Mesenchymal stem cell (in vitro differentiated cells and primary cell): ENCODE measurements at regions not wholly inside any gene's neighbourhood (a gene's known extent, or its start where the extent isn't known, plus 50 kb on each side); places are given as distances from the start of the nearest gene placed in this dataset.
"Not testable (repeated sequence)": the region's sequence is repeated elsewhere in the genome, so short reads cannot be mapped to it uniquely, and the experiment has no call there.

Experiments
- DNase-seq: peaks from one replicate; pipeline ENCODE4 v3.0.0-alpha.2; 2013
- H2AFZ ChIP-seq: one replicate; pipeline ENCODE4 v1.6.1; 2013; ENCODE audit warnings: low read depth, mild to moderate bottlenecking, control low read depth, inconsistent platforms, low read length, moderate library complexity
- H2AK5ac ChIP-seq: 2 replicates; pipeline ENCODE4 v1.6.1; 2013; ENCODE audit warnings: low read length, moderate library complexity, mild to moderate bottlenecking, inconsistent platforms; ENCODE audit not compliant: severe bottlenecking
- H2BK120ac ChIP-seq: one replicate; pipeline ENCODE4 v1.6.1; 2013; ENCODE audit warnings: low read depth, mild to moderate bottlenecking, inconsistent platforms, low read length, moderate library complexity
- H2BK12ac ChIP-seq, 2 experiments: one replicate each; pipeline ENCODE4 v1.6.1; 2013; ENCODE audit warnings: inconsistent platforms in 2 of 2, low read length in 2 of 2, mild to moderate bottlenecking in 2 of 2, moderate library complexity in 2 of 2, control low read depth in 1 of 2
- H2BK15ac ChIP-seq: one replicate; pipeline ENCODE4 v1.6.1; 2013; ENCODE audit warnings: mild to moderate bottlenecking, low read depth, inconsistent platforms; ENCODE audit not compliant: poor library complexity, severe bottlenecking
- H2BK5ac ChIP-seq: 2 replicates; pipeline ENCODE4 v1.6.1; 2013; ENCODE audit warnings: low read depth, mild to moderate bottlenecking, low read length, control low read depth, inconsistent platforms; ENCODE audit not compliant: poor library complexity, severe bottlenecking
- H3K14ac ChIP-seq, 2 experiments: one replicate each; pipeline ENCODE4 v1.6.1; 2013; ENCODE audit warnings: inconsistent platforms in 2 of 2, low read length in 2 of 2, control low read depth in 1 of 2, mild to moderate bottlenecking in 1 of 2, moderate library complexity in 1 of 2
- H3K18ac ChIP-seq, 2 experiments: one replicate each; pipeline ENCODE4 v1.6.1; 2013; ENCODE audit warnings: inconsistent platforms in 2 of 2, low read length in 2 of 2, control low read depth in 1 of 2, low read depth in 1 of 2, mild to moderate bottlenecking in 1 of 2
- H3K23ac ChIP-seq, 2 experiments: one replicate each; pipeline ENCODE4 v1.6.1; 2013; ENCODE audit warnings: inconsistent platforms in 2 of 2, low read length in 2 of 2, mild to moderate bottlenecking in 2 of 2, moderate library complexity in 2 of 2, control low read depth in 1 of 2
- H3K27ac ChIP-seq: 2 replicates; pipeline ENCODE4 v1.5.1; 2013; ENCODE audit warnings: mild to moderate bottlenecking, moderate library complexity, low read length, control low read depth, inconsistent platforms; ENCODE audit not compliant: poor library complexity, severe bottlenecking
- H3K27me3 ChIP-seq, 2 experiments: 2 replicates each; pipeline versions ENCODE4 v1.6.1 to v1.7.0; 2013; ENCODE audit warnings: low read length in 2 of 2, mild to moderate bottlenecking in 2 of 2, moderate library complexity in 2 of 2, control low read depth in 1 of 2, inconsistent platforms in 1 of 2; ENCODE audit not compliant: control insufficient read depth in 1 of 2, insufficient read depth in 1 of 2
- H3K36me3 ChIP-seq, 2 experiments: 2 replicates each; pipeline versions ENCODE4 v1.6.1 to v1.7.0; 2013; ENCODE audit warnings: low read length in 2 of 2, control low read depth in 1 of 2, inconsistent platforms in 1 of 2, low read depth in 1 of 2, mild to moderate bottlenecking in 1 of 2; ENCODE audit not compliant: insufficient read depth in 2 of 2, control insufficient read depth in 1 of 2
- H3K4ac ChIP-seq, 2 experiments: one replicate each; pipeline ENCODE4 v1.6.1; 2013; ENCODE audit warnings: inconsistent platforms in 2 of 2, low read length in 2 of 2, mild to moderate bottlenecking in 2 of 2, moderate library complexity in 2 of 2, control low read depth in 1 of 2, low read depth in 1 of 2
- H3K4me1 ChIP-seq: 2 replicates; pipeline ENCODE4 v1.6.1; 2013; ENCODE audit warnings: low read depth, low read length, control low read depth; ENCODE audit not compliant: control insufficient read depth, insufficient read depth
- H3K4me2 ChIP-seq: 2 replicates; pipeline ENCODE4 v1.6.1; 2013; ENCODE audit warnings: low read length, mild to moderate bottlenecking, inconsistent platforms; ENCODE audit not compliant: poor library complexity, severe bottlenecking
- H3K4me3 ChIP-seq, 2 experiments: 2 replicates each; pipeline versions ENCODE4 v1.5.1 to v1.7.0; 2013; ENCODE audit warnings: low read length in 2 of 2, mild to moderate bottlenecking in 2 of 2, control low read depth in 1 of 2, low read depth in 1 of 2; ENCODE audit not compliant: insufficient read depth in 1 of 2
- H3K79me1 ChIP-seq: replicated peaks from 2 replicates; pipeline ENCODE4 v1.6.1; 2013; ENCODE audit warnings: mild to moderate bottlenecking, control low read depth, low read length, inconsistent platforms; ENCODE audit not compliant: poor library complexity, severe bottlenecking
- H3K9ac ChIP-seq: 2 replicates; pipeline ENCODE4 v1.7.0; 2013; ENCODE audit warnings: mild to moderate bottlenecking, low read length, moderate library complexity
- H3K9me3 ChIP-seq: 2 replicates; pipeline ENCODE4 v1.7.0; 2013; ENCODE audit warnings: mild to moderate bottlenecking, low read length; ENCODE audit not compliant: control insufficient read depth
- H4K8ac ChIP-seq: one replicate; pipeline ENCODE4 v1.6.1; 2013; ENCODE audit warnings: inconsistent platforms, mild to moderate bottlenecking, low read length, moderate library complexity
- H4K91ac ChIP-seq: one replicate; pipeline ENCODE4 v1.6.1; 2013; ENCODE audit warnings: mild to moderate bottlenecking, low read length, inconsistent platforms
- WGBS: methylation state at CpG from one replicate; pipeline ENCODE4 v1.1.7; 2013; ENCODE audit warnings: mixed read lengths; 5-methylcytosine and 5-hydroxymethylcytosine counted together

DNA sequence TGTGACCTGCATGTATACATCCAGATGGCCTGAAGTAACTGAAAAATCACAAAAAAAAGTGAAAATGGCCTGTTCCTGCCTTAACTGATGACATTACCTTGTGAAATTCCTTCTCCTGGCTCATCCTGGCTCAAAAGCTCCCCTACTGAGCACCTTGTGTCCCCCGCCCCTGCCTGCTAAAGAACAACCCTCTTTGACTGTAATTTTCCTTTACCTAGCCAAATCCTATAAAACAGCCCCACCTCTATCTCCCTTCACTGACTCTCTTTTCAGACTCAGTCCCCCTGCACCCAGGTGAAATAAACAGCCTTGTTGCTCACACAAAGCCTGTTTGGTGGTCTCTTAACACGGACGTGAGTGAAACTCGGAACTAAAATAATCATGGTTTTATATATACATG, 1916.0 kb downstream of the C4orf33 start:
- 96% methylated on average over 4 of the region's 4 CpGs for WGBS
- not testable (repeated sequence) for DNase-seq, H3K23ac ChIP-seq

DNA sequence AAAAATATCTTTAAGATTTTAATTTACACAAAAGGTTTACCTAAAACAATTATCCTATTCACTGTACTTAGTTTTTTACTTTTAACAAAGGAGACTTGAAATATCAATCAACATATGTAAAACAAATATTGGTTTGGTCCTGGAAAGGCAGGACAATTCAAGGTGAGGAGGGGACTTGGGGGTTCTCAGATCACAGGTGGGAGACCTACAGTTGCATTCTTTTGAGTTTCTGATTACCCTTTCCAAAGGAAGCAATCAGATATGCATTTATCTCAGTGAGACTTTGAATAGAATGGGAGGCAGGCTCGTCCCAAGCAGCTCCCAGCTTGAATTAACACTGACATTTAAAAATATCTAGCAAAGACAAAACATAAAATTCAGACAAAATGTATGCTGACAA, 1917.3 kb downstream of the C4orf33 start:
- Histone ChIP-seq H2AK5ac (no peak overlapping the region), H2BK120ac (no peak overlapping the region), H3K79me1 (no peaks in the 10 kb centered on the region), H4K8ac (no peak overlapping the region), H3K4ac (no peak overlapping the region), H3K23ac (no peak overlapping the region), H3K18ac (no peak overlapping the region), H4K91ac (no peak overlapping the region), H3K27me3 (no peaks in the 10 kb centered on the region), H2BK15ac (no peak overlapping the region), H3K4me3 (no peak overlapping the region), H3K9ac (no peak overlapping the region), H3K4me2 (no peak overlapping the region), H3K9me3 (peaks cover 6% of the 10 kb centered on the region), H3K14ac (no peak overlapping the region), H3K27ac (no peak overlapping the region), H3K36me3 (no peaks in the 10 kb centered on the region), H2BK12ac (no peak overlapping the region), H2AFZ (no peak overlapping the region), H2BK5ac (no peak overlapping the region), H3K4me1 (no peaks in the 10 kb centered on the region)
- DNase-seq = no peak
- WGBS = 47% methylated on average over 1 of the region's 1 CpG

More for the DNA sequence above, 1916.0 kb downstream of the C4orf33 start:
- H2BK120ac ChIP-seq, H2BK12ac ChIP-seq, H3K18ac ChIP-seq, H4K8ac ChIP-seq, H3K4me2 ChIP-seq, H2BK5ac ChIP-seq, H3K9me3 ChIP-seq, H3K14ac ChIP-seq, H4K91ac ChIP-seq, H3K4me3 ChIP-seq, H2BK15ac ChIP-seq, H2AFZ ChIP-seq, H2AK5ac ChIP-seq, H3K4me1 ChIP-seq, H3K36me3 ChIP-seq, H3K9ac ChIP-seq, H3K27me3 ChIP-seq, H3K27ac ChIP-seq, H3K79me1 ChIP-seq, H3K4ac ChIP-seq: not testable (repeated sequence)

DNA sequence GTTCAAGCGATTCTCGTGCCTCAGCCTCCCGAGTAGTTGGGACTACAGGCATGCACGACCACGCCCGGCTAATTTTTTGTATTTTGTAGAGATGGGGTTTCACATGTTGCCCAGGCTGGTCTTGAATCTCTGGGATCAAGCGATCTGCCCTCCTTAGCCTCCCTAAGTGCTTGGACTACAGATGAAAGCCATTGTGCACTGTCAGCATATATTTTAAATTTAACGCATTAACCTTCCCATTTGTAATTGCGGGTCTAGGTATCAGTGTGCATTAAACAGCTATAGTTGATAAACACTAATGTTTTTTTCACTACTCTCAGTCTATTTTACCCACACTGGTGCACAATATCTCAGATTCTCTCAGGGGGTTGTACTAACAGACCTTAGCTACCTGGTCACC, 1930.8 kb downstream of the C4orf33 start:
- Histone ChIP-seq H3K18ac (no peak overlapping the region), H3K27ac (no peak overlapping the region)

DNA sequence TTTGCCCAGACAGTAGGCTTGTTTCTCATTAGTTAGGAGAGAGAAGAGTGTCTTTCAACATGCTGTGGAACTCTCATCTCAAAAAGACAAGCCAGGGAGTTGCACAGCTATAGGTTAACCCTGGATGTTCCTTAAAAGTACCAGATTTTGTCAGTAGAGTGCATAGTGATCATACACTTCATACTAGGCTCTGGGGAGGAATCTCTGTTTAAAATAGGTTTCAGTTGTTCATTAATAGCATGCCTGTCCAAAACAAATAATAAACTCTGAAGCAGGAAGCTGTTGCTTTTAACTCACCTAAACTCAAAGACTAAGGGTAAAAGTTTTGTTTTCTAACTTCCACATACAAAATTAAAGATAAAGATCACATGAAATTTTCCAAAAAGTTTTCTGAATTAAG, 1948.4 kb downstream of the C4orf33 start:
- H4K91ac ChIP-seq = no peak overlapping the region

More for the DNA sequence above, 1930.8 kb downstream of the C4orf33 start:
- H2AK5ac ChIP-seq = no peak overlapping the region
- H3K4me1 ChIP-seq = no peaks in the 10 kb centered on the region
- no peaks in the 10 kb centered on the region for H3K27me3 ChIP-seq
- H3K9me3 ChIP-seq = no peaks in the 10 kb centered on the region
- 93% methylated on average over 9 of the region's 9 CpGs for WGBS
- H3K79me1 ChIP-seq = no peaks in the 10 kb centered on the region
- no peak overlapping the region for H3K14ac ChIP-seq
- no peak overlapping the region for H2AFZ ChIP-seq
- H4K8ac ChIP-seq = no peak overlapping the region
- H2BK5ac ChIP-seq = no peak overlapping the region
- no peak overlapping the region for H3K4me2 ChIP-seq
- H2BK120ac ChIP-seq = no peak overlapping the region
- no peak overlapping the region for H2BK12ac ChIP-seq
- H3K4ac ChIP-seq = no peak overlapping the region
- no peak overlapping the region for H3K9ac ChIP-seq
- no peaks in the 10 kb centered on the region for H3K36me3 ChIP-seq
- no peak overlapping the region for H3K4me3 ChIP-seq
- H2BK15ac ChIP-seq = no peak overlapping the region
- no peak for DNase-seq
- no peak overlapping the region for H4K91ac ChIP-seq
- no peak overlapping the region for H3K23ac ChIP-seq

More for the DNA sequence above, 1948.4 kb downstream of the C4orf33 start:
- H2AK5ac ChIP-seq = no peak overlapping the region
- H3K9me3 ChIP-seq = no peaks in the 10 kb centered on the region
- H3K18ac ChIP-seq = no peak overlapping the region
- no peak overlapping the region for H2BK120ac ChIP-seq
- H3K23ac ChIP-seq = no peak overlapping the region
- DNase-seq = no peak
- no peak overlapping the region for H2BK5ac ChIP-seq
- no peak overlapping the region for H3K9ac ChIP-seq
- H4K8ac ChIP-seq = no peak overlapping the region
- no peak overlapping the region for H3K14ac ChIP-seq
- no peak overlapping the region for H3K4ac ChIP-seq
- H2BK15ac ChIP-seq = no peak overlapping the region
- no peak overlapping the region for H3K4me3 ChIP-seq
- no peak overlapping the region for H2BK12ac ChIP-seq
- H3K4me1 ChIP-seq = no peaks in the 10 kb centered on the region
- H3K79me1 ChIP-seq = no peaks in the 10 kb centered on the region
- H2AFZ ChIP-seq = no peak overlapping the region
- no peaks in the 10 kb centered on the region for H3K36me3 ChIP-seq
- H3K27me3 ChIP-seq = no peaks in the 10 kb centered on the region
- no peak overlapping the region for H3K4me2 ChIP-seq
- H3K27ac ChIP-seq = no peak overlapping the region
